Activated CD8-positive, alpha-beta memory T cell treated with anti-CD3 and anti-CD28 coated beads, Interleukin-2, amount 50 U/mL, for 1 hour (primary cell): ENCODE measurements at regions not wholly inside any gene's neighbourhood (a gene's known extent, or its start where the extent isn't known, plus 50 kb on each side); places are given as distances from the start of the nearest gene placed in this dataset.

Experiments used
- DNase-seq: peaks from one replicate; pipeline ENCODE4 v3.0.0-alpha.2; 2020; ENCODE audit errors: extremely low read depth

DNA sequence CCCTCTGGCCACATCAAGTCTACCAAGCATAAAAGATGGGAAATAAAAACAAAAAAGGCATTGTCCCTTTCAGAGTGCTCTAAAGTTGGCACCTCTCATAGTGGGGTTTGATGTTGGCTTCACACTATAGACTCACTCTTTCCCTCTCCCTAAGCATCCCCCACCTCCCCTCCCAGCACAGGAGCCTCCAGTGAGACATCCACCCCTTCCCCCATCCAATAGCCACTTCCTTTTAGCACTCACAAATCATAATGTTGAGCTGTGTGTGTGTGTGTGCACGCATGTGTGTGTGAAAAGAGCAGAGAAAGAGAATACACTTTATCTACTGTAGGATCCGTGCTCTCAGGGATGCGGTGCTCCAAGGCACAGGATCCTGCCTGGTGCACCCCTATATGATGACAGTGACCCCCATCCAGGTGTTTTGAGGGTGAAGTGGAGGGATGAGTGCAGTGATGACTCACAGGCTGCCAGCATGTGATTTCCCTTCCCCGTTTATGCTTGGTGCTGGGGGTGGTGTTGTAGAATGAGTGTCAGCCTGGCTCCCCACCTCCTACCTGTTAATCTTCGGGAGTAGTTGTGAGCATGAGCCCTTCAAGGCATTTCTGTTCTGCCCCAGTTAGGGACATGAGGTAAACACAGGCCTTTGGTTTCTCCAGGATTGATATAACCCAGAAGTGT, 235.2 kb upstream of the B3GAT1 start:
- DNase-seq, result no peak

DNA sequence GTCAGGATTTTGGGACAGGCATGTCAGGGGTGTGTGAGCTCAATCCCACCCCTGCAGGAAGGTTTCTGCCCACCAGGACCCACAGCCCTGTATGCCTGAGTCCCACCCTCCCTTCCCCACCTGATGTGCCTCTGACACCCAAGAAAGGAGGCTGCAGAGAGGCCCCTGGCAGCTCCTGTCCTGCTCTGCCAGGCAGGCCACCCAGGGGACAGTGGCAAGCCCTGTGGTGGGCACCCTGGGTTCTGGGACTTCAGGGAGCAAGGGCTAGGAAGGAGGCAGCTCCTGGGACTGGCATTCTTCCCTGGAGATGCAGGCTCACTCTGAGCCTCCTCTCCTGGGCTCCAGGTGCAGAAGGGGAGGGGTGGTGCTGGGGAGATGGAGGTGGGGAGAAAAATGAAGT, 234.5 kb upstream of the B3GAT1 start:
- no peak for DNase-seq

DNA sequence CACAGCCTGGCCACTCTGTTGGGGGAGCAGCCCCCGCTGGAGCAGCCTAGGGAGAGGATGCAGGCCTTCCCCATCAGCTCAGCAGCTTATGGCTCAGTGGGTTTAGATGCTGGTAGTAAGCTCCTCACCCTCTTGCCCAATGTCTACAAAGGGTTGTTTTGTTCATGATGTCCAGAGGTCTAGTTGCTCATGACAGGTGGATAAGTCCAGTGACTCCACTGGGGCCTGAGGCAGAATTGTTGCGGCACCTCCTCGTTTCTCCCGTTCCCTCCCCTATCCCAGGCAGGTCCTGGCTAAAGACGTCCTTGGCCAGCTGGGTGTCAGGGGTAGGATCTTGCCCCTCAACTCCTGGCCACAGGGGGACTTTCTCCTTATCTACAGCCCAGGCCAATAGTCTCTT, 233.5 kb upstream of the B3GAT1 start:
- no peak for DNase-seq

DNA sequence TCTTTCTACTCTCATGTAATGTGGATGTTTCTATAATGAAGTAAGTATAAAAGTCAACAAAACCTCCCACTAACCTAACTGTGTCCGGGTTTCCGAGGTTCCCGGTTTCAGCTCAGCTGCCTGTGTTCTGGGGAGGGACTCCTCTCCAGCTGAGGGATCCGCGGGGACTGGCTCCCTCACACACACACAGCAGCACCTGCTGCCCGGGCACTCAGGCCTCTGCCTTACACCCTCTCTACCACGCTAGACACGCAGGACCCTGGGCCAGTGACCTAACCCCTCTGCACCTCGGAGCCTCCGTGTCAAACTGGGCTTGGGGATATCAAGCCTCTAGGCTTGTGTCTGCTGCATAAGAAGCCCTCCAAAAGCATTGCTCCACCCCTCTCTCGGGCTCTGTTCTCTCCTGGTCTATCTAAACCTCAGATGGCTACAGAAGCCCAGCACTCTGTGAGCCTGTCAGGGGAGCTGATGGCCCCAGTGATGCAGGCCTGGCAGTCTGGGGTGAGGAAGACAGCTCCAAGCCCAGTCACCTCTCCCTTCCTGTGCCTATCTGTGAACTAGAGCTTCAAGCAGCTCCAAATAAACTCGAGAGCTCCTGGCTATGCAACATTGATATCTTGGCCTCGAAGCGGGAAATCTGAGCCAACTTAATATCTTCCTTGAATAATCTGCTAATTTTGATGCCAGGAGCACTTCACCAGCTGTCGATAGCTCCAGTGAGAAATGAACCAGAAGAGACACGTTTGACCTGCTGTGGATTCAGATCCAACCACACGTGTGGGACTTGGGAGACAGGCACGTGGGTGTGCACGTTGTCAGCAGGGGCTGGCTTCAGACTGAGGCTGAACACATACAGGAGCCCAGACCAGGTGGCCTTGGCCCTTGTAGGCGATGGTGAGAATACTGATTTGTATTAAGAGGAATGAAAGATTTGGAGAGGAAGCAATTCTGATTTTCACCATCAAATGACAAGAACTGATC, 232.7 kb upstream of the B3GAT1 start:
- DNase-seq, result no peak

DNA sequence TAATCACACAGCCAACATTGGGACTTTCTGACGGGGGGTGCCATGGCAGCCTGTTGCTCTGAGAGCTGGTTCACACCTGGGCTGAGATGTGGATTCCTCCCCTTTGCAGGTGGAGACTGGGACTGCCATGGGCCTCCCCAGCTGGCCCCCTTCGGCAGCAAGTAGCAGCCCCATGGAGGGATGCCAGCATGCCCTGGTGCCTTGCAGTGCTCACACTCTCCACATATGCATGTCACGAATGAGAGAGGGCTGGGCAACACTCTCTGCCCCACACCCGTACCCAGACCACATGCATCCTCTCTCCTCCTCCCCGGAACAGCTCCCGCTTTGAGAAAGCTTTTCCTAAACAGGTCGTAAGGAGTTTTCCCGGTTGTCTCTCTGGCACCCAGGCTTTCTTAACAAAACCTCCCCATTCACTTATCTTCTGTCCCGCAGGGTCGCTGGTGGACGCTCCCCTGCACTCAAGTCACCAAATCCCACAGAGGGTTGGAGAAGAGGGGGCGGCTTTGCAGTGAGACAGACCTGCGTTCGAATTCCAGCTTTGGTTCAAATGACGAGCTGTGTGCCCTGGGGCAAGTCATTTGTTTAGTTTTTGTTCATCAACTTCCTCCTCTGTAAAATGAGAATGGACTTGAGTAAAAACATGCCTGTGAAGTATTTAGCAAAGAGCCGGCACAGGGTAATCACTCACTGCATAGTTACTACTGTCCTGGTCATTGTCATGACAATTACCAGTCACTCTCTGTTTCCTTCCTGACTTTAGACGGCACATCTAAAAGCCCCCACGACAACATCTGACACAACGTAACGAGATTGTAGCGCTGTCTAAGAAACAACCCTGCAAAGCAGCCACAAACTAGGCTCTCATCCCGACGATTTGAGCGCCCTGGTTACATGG, 231.3 kb upstream of the B3GAT1 start:
- no peak for DNase-seq

DNA sequence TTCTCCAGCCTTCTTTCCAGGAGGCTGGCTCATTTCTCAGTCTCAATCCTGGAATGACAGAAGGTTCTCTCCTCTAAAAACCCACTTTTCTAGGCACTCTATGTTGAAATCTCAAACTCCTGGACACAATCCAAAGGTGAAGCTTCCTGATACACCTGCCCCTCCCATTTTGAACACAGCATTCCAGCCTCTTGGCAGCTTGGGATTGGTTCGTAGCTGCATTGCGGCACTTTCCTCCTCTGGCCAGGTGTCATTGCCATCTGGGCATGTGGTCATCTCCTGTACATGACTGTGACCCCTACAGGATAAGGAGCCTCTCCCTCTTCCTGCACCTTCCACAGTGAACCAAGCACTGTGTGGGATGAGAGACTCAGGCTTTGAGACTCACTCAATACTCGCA, 230.2 kb upstream of the B3GAT1 start:
- DNase-seq, result no peak

DNA sequence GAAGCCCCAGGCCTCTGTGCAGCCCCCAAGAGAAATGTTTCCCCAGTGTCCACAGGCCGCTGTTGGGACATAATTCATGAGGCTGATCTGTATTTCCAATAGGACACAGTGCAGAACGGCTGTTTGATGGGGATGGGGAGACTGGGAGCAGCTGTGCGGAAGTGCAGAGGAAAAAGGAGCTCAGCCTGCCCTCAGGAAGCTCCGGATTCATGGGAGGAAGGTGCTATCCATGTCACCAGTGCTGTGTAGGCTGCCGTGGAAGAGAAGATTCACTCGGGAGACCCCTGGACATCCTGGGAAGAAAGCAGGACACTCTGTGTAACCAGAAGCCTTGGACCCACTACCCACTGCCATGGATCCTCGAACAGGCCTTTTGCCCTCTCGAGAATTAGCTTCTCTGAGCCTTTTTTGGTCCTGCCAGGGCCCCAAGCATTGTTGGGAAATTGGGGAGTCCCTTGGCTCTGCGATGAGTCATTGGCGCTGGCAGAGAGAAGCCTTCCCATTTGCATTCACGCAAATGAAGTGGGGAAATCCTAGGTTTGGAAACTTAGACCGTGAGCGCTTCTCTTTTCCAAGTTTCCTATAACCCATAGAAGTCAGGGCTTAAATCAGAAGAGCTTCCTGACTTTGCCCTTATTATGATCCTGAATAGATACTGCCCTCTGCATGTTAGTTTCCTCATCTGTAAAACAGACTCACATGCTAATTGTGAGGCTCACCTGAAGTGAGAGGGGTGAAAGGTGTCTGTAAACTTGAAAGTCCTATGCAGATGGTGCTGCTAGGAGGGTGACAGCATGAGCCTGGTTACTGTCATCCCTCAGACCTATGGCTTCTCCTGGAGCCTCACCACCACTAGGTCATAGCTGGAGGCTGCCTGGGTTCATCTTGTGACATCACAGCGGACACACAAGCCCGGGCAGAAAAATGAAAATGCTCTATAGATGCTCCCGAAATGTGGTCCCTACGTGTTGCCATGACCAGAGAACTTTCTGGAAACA, 229.2 kb upstream of the B3GAT1 start:
- DNase-seq, result no peak

DNA sequence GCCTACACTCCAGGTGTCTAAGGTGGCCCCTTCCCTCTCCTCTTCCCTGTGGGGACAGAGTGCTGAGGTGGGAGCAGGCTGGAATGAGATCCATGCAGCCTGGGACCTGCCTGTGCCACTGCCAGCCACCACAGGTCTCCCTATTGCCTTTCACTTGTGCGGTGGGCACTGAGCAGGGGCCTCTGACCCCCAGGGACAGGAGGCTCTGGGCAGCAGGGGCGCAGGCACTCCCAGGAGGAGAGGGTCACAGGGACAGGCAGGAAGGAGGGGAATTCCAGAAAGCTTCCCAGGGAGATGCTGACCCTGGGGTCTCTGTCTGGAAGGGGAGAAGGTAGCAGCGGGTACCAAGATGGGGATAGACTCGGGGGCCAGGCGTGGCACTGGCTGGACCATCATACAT, 228.5 kb upstream of the B3GAT1 start:
- DNase-seq, result no peak

DNA sequence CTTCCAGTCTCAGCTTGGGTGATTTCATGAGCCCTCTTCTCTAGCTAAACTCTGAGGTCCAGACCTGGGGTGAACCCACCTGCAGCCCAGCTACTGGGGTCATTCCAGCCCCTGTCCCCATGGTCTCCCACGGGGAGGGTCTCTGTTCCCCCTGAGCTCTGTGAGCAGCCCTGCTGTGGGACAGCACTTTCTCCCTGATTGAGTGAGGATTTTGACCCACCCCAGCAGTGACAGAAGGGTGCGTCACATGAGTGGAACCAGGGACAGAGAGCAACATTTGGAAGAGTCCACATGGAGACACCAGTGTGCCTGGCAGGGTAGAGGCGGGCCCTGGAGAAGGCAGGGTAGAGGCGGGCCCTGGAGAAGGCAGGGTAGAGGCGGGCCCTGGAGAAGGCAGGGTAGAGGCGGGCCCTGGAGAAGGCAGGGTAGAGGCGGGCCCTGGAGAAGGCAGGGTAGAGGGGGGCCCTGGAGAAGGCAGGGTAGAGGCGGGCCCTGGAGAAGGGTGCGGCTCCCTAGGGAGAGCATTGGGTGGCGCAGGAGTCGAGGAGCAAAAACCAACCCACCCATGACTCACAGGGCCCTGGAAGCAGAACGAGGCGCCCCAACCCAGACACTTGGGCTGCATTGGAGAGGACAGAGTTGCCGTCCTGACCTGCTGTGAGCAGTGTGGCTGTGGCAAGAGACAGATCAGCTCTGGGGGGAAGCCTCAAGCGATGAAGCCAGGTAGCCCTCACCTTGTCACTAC, 227.7 kb upstream of the B3GAT1 start:
- DNase-seq, result no peak

DNA sequence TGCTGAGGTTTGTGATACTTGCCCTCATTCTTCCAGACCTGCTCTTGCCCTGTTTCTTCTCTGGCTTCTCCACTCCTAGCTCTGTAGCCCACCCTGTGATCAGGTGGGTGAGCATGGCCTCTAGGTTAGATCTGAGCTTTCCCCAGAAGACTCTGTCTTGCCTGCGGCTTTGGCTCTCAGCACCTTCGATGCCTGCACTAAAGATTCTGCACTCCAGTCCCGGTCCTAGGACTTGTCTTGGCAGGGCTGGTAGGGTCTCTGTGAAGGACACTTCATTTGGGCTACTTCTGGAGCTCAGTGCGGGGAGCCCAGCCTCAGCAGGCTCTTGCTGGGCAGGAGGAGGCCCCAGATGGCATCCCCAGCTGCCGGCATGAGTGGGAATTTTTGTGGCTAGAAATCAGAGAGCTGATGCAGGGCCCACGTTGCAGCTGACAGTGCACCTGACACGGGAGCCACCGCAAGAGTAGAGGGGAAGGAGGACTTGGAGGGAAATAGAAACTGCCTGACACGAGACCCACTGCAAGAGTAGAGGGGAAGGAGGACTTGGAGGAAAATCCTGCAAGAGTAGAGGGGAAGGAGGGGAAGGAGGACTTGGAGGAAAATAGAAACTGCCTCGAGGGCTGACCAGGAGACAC, 226.9 kb upstream of the B3GAT1 start:
- no peak for DNase-seq

DNA sequence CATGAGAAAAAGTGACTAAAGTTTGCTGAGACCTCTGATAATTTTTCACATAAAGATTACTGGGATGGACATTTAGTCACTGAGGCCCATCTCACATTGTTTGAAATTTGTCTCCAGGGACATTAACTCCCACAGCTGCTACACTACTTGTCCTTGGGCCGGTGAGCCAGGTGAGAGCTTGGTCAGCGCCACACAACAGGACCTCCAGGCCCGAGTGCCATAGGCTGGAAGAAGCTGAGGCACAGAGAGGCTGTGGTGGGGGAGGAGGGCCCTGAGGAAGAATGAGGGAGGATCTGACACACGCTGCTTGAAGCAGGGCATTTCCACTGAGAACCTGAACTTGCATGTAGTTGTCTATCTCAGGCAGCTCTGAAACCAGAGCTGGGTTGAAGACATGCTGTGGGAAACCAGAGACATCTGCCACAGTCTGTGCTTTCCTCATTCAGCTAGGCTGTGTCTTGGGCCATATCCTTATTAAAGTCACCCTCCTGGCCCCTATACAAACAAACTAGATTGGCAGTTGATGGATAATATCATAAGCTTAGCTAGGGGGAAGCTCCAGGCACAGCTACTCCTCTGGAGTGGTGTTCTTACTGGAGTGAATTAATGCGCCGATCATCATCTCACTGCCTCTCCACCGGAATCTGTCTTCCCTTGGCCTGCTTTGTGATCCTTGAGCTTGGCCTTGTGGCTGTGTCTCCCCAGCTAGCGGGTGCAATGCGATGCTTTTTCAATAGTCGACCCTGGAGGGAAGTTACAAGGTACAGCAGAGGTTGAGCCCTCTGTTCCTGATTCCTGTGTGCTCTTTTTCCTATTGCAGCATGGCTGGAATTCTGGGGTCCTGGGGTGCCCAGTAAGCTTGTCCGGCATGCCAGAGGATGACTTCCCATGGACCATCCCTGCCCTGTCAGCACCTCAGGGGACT, 225.3 kb upstream of the B3GAT1 start:
- DNase-seq, result no peak

DNA sequence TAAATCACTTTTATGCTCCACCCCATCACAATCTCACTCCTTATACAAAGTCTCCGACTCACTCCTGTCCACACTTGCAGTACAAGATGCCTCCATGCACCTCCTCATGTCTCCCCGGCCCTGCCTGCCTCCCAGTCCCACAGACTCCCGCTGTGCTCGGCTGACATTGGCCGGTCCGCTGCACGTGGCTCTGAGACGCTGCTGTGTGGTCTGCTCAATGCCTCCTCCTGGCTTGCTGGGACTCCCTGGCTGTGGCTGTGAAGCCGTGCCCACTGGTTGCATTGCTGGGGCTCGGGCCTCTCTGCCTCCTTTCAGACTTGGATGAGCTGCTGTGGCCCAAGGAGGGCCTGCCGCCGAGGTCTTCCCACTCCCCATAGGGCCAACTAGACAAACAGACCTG, 224.0 kb upstream of the B3GAT1 start:
- no peak for DNase-seq

DNA sequence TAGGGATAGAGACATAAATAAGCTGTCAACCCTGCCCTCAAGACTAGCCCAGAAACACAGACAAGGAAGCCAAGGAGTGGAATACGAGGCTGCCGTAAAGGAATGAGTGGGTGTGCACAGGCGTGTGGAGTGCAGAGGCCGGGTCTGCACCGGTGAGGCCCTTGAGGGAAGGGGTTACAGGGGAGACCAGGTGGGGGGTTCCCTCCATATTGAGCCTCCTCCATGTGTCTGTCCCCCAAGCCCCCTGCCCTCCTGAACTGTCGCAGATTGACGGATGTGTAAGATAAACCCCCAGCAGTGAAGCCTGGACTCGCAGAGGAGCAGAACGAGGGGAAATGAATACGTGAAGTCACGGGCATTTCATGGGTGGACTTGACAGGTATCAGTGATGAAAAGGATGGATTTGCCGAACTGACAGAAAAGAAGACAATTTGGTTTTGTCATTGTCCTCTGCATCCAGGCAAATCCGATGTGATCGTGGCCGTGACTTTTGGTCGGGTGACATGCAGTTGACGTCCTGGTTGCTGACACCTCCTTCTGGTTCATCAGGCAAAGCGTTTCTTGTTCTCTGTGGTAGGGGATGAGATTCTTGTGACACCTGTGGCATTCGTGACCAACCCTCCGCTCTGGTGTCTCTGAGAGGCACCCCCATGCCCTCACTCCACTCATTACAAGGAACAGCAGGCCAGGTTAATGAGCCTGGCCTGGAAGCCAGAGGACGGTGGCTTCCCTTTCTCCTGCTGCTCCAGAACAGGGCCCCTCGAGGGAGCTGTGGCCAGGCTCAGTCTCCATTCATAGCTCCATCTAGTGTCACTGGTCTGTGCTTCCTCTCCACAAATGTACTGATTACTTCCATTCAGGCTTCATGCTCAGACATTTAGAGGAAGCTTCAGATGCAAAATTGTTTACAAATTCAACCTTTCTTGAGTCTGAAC, 223.1 kb upstream of the B3GAT1 start:
- no peak for DNase-seq

DNA sequence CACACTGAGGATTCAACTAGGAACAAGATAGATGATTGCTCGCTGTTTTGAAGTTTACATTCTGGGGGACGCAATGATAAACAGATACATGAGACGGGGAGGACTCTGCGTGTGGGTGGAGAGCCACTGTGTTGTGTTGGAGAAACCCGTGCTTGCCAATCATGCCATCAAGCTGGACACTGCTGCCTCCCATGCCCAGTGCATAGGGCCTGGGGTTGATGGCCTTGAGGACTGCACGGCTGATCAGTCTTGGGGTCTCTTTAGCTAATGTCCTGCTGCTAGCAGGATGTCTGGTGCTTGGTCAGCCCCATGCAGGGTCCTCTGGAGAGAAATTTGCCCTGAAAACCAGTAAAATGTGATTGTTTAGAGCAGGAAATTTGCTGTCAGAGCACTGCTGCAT, 221.2 kb upstream of the B3GAT1 start:
- no peak for DNase-seq

DNA sequence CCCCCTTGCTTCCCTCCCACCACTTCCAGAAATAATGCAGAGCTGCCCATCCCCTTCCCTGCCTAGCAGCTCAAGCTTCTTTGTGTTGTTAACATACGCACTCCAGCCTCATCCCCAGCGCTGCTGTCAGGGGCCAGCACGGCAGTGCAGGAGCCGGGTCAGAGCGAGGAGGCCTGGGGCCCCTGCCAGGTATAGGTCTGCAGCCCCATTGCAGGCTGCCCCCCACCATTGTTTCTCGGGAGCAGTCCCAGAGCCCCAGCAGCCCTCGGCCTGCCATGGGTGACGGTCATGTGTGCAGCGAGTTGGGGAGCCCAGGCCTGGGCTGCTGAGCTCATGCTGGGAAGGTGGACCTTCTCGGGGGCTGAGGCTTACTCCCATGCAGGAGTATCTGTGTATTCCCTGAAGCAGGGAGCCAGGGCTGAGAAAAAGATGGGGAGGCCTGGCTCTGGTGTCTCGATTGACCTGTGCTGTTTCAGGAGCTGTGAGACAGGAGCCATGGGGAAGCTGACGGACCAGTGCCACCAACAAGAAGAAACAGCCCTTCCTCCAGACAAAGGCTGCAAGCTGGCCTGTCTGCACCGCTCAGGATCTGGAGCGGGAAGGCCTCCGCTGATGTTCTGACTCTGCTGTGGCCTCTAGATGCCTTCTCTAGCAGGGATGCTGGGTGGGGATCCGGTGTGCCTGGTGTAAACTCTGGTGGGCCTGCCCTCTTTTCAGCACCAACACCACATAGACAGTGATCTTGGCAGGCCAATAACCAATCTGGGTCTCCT, 220.5 kb upstream of the B3GAT1 start:
- DNase-seq, result no peak

DNA sequence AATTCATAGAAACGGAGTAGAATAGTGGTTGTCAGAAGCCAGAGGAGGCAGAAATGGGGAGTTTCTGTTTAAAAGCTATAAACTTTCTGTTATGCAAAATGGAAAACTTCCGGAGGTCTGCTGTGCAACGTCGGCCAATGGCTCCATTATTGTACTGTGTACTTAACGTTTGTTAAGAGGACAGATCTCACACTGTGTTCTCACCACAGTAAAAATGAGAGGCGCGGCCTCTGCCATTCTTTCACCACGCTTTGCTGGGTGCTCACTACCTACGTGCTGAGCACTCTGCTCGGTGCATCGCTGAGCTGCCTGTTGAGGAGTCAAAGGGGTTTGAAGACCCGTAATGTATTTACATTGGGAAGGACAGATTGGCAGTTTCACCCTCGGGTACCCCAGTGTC, 218.8 kb upstream of the B3GAT1 start:
- DNase-seq, result no peak

DNA sequence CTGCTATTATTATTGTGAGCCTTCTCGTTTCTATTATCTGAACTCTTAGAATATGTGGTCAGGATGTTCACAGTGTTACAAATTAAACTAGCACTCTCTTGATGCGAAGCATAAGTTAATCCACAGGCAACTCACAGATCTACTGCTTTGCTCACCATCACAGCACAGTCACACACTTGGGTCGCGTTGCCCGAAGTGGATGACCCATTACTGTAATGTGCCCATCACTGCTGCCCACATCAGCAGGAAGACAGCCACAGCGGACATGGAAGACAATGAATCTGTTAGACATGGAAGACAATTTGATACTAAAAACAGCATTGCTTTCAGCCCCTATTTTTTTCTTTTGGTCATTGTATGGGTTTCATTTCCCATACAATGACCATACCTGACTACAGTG, 216.4 kb upstream of the B3GAT1 start:
- DNase-seq, result no peak
